ENCODE measurements at regions not wholly inside any gene's neighbourhood (a gene's known extent, or its start where the extent isn't known, plus 50 kb on each side); places are given as distances from the start of the nearest gene placed in this dataset.
"Not testable (repeated sequence)": the region's sequence is repeated elsewhere in the genome, so short reads cannot be mapped to it uniquely, and the experiment has no call there.

GRCh38 chr17:13128676-13129075 lies 110.8 kb upstream of the ELAC2 start:
- DNase-seq = no peak

DNA sequence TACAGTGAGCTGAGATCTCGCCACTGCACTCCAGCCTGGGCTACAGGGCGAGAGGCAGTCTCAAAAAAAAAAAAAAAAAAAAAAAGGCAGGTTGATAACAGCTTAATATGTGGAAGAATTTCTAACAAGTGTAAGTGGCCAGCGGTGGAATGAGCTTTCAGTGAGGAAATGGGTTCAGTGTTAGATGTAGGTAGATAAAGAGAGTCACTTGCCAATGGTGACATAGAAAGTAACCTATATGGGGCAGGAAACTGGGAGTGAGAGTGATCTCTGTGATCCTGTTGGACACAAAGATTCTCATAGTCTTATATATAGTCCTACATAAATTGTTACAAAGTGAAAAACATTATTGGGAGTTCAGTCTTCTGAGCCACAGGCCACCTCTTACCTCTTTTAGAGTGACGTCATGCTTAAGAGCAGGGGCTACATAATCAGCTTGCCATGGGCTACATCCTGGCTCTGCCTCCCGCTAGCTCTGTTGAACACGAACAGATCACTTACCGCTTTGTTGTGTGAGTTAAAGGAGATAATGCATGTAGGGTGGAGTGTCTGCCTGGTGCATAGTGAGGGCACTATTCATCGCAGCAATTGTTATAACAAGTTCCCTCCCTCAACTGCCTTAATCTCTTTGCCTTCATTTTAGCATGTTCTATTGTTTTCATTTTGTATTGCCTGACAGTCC lies 110.2 kb upstream of the ELAC2 start:
- no peak for DNase-seq

DNA sequence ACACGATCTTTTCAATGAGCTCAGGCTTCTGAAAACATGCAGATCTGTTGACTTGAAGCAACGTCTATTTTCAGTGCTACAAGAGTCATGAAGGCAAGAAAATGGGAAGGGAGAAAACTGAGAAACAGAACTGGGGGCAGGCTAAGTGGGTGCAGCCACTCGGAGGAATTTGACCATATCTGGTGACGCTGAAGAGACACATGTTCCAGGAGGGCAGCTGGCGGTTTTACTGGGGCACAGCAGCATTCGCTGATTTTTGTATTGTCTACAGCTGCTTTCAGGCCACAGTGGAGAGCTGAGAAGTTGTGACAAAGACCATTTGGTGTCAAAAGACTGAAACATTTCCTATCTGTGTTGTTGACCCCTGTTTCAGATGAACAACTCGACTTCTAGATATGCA lies 103.0 kb upstream of the ELAC2 start:
- no peak for DNase-seq

DNA sequence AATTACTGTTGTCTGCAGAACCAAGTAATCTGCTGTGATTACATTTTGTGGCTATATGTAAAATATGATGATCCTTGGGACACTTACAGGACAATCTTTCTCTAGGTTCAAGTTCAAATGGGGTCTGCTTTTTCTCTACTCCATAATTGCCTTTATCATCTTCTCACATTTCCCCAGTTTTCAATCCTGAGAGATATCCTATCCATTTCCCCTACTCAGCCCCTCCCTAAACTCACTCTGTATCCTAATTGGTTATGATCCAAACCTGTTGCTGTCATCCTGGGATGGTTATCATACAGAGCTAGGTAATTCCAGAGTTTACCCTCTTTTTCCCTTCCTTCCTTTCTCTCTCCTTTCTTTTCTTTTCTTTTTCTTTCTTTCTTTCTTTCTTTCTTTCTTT lies 100.5 kb upstream of the ELAC2 start:
- DNase-seq = no peak

GRCh38 chr17:13117616-13118015 lies 99.8 kb upstream of the ELAC2 start:
- no peak for DNase-seq

DNA sequence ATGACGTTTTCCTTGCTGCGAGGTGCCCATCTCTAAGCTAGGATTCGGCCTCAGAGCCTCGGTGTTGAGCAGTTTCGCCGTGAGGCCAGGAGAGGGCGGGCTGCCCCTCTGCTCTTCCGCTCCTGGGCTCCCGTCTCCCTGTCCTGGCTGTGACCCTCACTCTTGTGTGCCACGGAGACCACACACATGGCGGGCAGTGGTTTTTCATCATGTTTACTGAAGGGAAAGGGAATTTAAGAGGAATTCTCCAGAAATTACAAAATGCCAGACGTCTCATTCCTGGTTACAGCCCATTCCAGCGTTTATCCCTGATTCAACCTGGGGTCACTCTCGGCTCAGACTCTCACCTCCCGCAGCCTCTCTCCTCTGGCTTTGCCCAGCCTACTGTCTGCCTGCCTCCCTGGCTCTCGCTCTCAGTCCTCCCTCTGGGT lies 96.8 kb upstream of the ELAC2 start:
- DNase-seq = no peak

- DNase-seq = no peak
Measured at GRCh38 chr17:13113821-13114525, 96.1 kb upstream of the ELAC2 start.

GRCh38 chr17:13107676-13108235 lies 89.9 kb upstream of the ELAC2 start:
- DNase-seq = no peak

GRCh38 chr17:13106171-13106570 lies 88.3 kb upstream of the ELAC2 start:
- no peak for DNase-seq

DNA sequence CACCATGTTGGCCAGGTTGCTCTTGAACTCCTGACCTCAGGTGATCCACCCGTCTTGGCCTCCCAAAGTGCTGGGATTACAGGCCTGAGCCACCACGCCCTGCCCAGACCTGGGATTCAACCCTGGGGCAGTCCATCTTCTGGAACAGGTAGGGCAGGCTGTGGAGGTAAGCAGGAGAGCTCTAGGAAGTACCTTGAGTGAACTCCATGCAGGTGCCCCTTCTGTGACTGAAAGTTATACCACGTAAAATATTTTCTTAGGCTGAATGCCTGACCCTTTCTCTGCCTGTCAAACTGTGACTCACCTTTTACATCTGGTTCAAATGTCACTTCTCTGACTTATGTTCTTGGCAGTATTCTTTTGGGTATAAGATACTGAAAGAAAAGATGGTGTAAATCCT lies 86.7 kb upstream of the ELAC2 start:
- DNase-seq = no peak

DNA sequence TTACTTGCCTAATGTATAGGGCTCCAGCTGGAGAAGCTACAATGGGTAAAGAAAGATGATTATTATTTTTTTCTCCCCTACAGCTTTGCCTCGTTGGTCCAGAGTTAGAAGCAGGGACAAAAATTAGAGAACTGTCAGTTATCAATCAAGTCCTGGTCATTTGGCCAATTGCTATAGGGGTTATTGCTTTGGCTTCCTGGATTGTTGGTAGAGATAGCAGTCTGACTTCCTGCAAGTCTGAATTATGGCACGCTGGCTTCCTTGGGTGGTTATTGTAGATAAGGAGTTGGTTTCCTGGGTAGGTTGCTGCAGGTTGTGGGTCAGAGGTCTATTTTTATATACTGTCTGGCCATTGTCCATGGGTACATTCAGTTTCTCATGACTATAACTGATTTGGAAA lies 84.7 kb upstream of the ELAC2 start:
- DNase-seq = no peak

GRCh38 chr17:13099926-13100325 lies 82.1 kb upstream of the ELAC2 start:
- DNase-seq = no peak

DNA sequence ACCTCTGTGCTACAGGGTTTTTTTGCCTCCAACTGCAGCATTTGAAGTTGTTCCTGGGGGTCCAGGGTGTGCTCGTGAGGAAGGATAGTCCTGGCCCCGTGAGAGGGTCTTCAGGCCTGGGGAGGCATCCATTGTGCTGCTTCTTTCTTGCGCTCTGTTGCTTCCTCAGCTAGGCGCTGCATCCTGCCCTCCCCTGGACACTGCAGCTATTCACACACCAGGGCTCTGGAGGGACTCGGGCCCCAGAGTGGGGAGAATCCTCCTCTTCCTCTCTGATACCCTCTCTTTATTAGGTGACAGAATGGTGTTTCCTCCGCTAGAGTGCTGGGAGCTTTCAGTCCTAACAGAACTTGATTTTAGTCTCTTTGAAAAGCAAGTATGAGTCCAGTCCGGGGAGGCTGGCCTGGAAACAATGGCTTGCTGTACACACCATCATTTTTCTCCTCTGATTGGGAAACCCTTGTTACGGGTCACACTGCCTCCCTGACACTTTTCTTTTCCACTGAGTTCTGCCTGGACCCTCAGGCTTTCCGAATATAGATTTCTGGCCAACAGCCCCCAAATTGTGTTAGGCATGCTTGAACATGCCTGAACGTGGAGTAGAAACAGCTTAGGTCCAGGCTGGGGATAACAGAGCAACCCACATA lies 81.4 kb upstream of the ELAC2 start:
- DNase-seq = no peak

DNA sequence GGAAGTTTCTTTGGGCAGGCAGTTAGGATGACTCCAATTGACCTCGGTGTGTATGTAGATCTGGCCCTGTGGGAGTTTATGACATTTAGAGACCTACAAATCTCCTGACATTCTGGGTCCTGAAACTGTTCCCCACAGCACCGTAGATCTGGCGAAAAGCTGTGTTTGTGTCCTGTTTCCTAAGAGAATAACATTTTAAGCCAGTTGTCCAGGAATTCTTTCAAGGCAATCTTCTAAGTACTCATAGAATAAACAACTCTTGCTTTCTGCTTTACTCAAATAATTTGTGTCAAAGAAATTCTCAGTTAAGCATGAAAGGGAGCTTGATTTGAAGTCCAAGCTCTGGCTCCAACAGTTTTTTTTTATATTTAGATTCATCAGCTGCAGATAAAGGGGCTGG lies 78.5 kb upstream of the ELAC2 start:
- DNase-seq = no peak

DNA sequence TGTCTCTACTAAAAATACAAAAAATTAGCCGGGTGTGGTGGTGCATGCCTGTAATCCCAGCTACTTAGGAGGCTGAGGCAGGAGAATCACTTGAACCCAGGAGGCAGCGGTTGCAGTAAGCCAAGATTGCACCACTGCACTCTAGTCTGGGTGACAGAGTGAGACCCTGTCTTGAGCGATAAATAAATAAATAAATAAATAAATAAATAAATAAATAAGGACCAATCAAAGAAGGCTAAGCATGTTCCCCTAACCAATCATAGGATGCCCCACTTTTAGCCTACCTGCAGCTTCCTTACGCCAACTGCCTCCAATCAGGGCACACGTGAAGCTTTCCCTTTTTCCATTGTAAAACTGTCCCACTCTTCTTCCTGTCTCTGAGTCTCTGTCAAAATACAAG lies 74.2 kb upstream of the ELAC2 start:
- not testable (repeated sequence) for DNase-seq

- DNase-seq = no peak
Measured at GRCh38 chr17:13088666-13089065, 70.8 kb upstream of the ELAC2 start.

GRCh38 chr17:13087802-13088201 lies 70.0 kb upstream of the ELAC2 start:
- no peak for DNase-seq

- no peak for DNase-seq
Measured at GRCh38 chr17:13086142-13086769, 68.4 kb upstream of the ELAC2 start.

DNA sequence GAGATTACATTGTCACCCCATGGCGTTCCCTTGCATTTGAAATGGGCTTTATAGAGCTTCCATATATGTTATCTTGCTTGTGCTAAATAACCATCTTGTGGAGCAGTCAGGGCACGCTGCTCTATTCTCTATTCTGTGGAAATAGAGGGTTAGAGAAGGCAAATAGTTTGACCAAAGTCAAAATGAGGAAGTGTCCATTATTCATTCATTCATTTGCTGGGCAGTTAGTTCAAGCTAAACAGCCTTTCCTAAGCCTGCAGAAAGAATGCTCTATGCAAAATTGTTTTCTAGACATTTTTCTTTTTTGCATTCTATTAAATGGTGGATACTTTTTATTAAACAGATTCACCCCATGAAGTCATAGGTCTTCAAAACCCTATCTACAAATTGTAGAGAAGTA lies 67.8 kb upstream of the ELAC2 start:
- DNase-seq = no peak

GRCh38 chr17:13084420-13084819 lies 66.6 kb upstream of the ELAC2 start:
- DNase-seq = no peak

DNA sequence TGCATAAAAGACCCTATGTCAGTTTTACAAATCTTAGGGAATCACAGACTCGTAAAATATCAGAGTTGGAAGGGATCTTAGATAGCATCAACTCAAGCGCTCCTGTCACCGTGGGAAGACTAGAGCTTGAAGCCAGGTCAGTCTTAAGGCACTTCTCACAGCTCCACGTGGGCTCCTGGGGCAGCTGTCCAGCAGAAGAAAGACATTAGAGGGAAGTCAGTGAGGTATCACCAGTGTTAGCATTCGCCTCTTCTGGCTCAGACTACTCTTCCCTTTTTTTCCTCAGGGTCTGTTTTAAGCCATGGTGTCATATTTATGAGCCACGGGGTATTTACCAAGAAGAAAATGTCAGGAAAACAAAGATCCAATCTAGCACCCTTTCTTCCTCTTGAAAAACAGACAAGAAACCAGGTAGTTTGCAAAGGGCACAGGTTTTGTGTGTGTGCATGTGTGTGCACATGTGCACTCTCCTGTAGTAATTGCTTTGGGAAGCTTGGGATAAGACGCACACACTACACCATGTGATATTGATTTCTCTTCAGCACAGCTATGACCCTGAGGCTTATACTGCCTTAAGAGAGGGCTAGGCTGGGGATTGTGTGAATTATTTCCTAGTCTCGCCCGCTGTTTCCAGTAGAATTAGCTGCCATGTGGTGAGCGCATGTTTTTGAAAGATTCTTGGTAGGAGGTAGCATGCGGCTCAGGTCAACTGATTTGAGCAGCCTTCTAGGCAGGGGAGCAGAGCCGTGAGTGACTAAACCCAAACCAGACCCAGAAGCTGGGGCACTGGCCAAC lies 61.0 kb upstream of the ELAC2 start:
- DNase-seq = no peak

DNA sequence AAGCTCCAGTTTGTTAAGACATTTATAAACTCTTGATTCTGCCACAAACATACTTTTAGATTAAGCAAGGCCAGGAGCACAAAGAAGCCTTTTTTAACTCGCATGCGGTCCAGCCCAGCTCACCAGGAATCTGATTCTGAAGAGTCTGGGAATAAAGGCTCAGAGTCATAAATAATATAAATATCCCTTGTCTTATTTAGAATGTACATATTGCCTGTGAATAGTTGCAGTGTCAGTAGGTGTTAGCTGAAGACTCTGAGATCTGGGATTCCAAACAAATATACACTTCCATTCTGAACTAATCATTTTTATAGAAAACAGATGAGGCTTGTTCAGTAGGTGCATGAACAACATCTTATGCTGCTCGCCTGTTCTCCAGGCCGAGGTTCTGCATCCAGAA lies 59.1 kb upstream of the ELAC2 start:
- DNase-seq = no peak

DNA sequence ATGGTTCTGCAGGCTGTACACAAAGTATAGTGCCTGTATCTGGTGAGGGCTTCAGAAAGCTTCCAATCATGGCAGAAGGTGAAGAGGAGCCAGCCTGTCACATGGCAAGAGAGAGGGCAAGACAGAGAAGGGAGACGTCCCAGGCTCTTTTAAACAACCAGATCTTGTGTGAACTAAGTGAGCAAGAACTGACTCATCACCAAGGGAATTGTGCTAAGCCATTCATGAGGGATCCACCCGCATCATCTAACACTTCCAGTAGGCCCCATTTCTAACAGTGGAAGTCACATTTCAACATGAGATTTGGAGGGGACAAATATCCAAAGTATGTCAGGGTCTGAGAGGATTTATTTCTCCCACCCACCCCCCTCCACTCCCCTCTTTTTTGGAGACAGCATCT lies 56.2 kb upstream of the ELAC2 start:
- DNase-seq = no peak

Data from stimulated activated CD4-positive, alpha-beta T cell treated with anti-CD3 and anti-CD28 coated beads, Interleukin-2, amount 100 ng/mL, for 48 hours (primary cell).